Ishikawa (cell line): ENCODE measurements at regions not wholly inside any gene's neighbourhood (a gene's known extent, or its start where the extent isn't known, plus 50 kb on each side); places are given as distances from the start of the nearest gene placed in this dataset.

Experiments used
- CEBPB ChIP-seq: IDR thresholded peaks from 2 replicates; pipeline ENCODE4 v1.6.1; 2012
- EGR1 ChIP-seq: IDR thresholded peaks from 2 replicates; pipeline ENCODE4 v1.6.1; 2012
- EP300 ChIP-seq: IDR thresholded peaks from 2 replicates; pipeline ENCODE4 v1.6.1; 2012; ENCODE audit warnings: borderline replicate concordance
- FOXM1 ChIP-seq: IDR thresholded peaks from 2 replicates; pipeline ENCODE4 v1.6.1; 2012; ENCODE audit warnings: low read depth, borderline replicate concordance
- NFIC ChIP-seq: IDR thresholded peaks from 2 replicates; pipeline ENCODE4 v1.6.1; 2012
- RAD21 ChIP-seq: IDR thresholded peaks from 2 replicates; pipeline ENCODE4 v1.6.1; 2012; ENCODE audit warnings: low read depth
- TAF1 ChIP-seq: IDR thresholded peaks from 2 replicates; pipeline ENCODE4 v1.6.1; 2012; ENCODE audit warnings: low read depth, mild to moderate bottlenecking
- TCF12 ChIP-seq: IDR thresholded peaks from 2 replicates; pipeline ENCODE4 v1.6.1; 2012; ENCODE audit warnings: low read depth
- YY1 ChIP-seq: IDR thresholded peaks from 2 replicates; pipeline ENCODE4 v1.6.1; 2012; ENCODE audit warnings: low read depth
- ZBTB7A ChIP-seq: IDR thresholded peaks from 2 replicates; pipeline ENCODE4 v1.6.1; 2012; ENCODE audit warnings: low read depth
- TF ChIP-seq, protein P1 (sequence below): IDR thresholded peaks from 2 replicates; pipeline ENCODE4 v1.6.1; 2012; ENCODE audit warnings: low read depth, mild to moderate bottlenecking
- TF ChIP-seq, protein P2 (sequence below): IDR thresholded peaks from 2 replicates; pipeline ENCODE4 v1.6.1; 2012
- TF ChIP-seq, protein P3 (sequence below): IDR thresholded peaks from 2 replicates; pipeline ENCODE4 v1.6.1; 2012

DNA sequence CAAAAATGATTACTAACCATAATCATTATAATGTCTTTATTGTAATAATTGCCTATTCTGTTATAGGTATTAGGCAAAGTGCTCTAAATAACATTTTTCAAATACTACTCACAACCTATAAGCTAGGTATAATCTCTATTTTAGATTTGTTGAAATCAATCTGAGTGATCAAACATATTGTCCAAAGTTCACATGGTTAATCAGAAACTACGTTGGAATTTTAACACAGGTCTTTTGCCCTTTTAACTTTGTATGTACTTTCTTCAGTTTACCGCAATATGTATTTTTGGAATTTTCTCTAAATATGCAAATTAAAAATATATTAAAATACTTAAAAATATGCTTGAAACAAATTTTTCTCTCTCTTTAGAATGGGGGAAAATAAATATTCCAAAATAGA is 1563.2 kb downstream of the KCNT2 start:
- no peak for TF ChIP-seq FOXM1
- TF ChIP-seq, protein P1, sequence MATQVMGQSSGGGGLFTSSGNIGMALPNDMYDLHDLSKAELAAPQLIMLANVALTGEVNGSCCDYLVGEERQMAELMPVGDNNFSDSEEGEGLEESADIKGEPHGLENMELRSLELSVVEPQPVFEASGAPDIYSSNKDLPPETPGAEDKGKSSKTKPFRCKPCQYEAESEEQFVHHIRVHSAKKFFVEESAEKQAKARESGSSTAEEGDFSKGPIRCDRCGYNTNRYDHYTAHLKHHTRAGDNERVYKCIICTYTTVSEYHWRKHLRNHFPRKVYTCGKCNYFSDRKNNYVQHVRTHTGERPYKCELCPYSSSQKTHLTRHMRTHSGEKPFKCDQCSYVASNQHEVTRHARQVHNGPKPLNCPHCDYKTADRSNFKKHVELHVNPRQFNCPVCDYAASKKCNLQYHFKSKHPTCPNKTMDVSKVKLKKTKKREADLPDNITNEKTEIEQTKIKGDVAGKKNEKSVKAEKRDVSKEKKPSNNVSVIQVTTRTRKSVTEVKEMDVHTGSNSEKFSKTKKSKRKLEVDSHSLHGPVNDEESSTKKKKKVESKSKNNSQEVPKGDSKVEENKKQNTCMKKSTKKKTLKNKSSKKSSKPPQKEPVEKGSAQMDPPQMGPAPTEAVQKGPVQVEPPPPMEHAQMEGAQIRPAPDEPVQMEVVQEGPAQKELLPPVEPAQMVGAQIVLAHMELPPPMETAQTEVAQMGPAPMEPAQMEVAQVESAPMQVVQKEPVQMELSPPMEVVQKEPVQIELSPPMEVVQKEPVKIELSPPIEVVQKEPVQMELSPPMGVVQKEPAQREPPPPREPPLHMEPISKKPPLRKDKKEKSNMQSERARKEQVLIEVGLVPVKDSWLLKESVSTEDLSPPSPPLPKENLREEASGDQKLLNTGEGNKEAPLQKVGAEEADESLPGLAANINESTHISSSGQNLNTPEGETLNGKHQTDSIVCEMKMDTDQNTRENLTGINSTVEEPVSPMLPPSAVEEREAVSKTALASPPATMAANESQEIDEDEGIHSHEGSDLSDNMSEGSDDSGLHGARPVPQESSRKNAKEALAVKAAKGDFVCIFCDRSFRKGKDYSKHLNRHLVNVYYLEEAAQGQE, result no peak
- TF ChIP-seq TCF12, result no peak
- TF ChIP-seq NFIC, result no peak
- no peak for TF ChIP-seq RAD21
- TF ChIP-seq YY1, result no peak
- TF ChIP-seq EGR1, result no peak
- no peak for TF ChIP-seq TAF1
- no peak for TF ChIP-seq EP300
- no peak for TF ChIP-seq CEBPB
- TF ChIP-seq, protein P2, sequence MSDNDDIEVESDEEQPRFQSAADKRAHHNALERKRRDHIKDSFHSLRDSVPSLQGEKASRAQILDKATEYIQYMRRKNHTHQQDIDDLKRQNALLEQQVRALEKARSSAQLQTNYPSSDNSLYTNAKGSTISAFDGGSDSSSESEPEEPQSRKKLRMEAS, result no peak
- TF ChIP-seq, protein P3, sequence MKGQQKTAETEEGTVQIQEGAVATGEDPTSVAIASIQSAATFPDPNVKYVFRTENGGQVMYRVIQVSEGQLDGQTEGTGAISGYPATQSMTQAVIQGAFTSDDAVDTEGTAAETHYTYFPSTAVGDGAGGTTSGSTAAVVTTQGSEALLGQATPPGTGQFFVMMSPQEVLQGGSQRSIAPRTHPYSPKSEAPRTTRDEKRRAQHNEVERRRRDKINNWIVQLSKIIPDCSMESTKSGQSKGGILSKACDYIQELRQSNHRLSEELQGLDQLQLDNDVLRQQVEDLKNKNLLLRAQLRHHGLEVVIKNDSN, result no peak
- TF ChIP-seq ZBTB7A, result no peak
